GM12878 (cell line): ENCODE measurements at regions not wholly inside any gene's neighbourhood (a gene's known extent, or its start where the extent isn't known, plus 50 kb on each side); places are given as distances from the start of the nearest gene placed in this dataset.

ENCODE experiments used
- ATAC-seq: fragments of 200-7000 bp; cut with Tn5 transposase; 3 replicates; pipeline ENCODE4 v1.9.1; 2020; ENCODE audit warnings: mild to moderate bottlenecking, moderate library complexity
- BruUV-seq: library from RNA; stranded (reverse); fragments of 400-500 nt; replicated peaks from 2 replicates; lab custom pipeline; 2021; lab: Mats Ljungman, UMichigan
- CTCF ChIA-PET: fragments of 300-600 bp; sonication (Branson Sonifier 250); formaldehyde crosslinking; extraction: SDS; loops from one replicate; lab custom pipeline; 2021; ENCODE audit warnings: inconsistent platforms; lab: Yijun Ruan, JAX
- POLR2A ChIA-PET: fragments of 350-600 bp; formaldehyde crosslinking; extraction: SDS; loops from one replicate; lab custom pipeline; 2021; ENCODE audit warnings: inconsistent platforms; lab: Charles Lee
- RAD21 ChIA-PET: fragments of 300-600 bp; sonication (Branson Sonifier 250); formaldehyde crosslinking; loops from one replicate; lab custom pipeline; 2023; ENCODE audit warnings: antibody characterized with exemption; ENCODE audit not compliant: unreplicated experiment; lab: Charles Lee
- SMC1A ChIA-PET: fragments of 300-600 bp; sonication (Branson Sonifier 250); formaldehyde crosslinking; loops from one replicate; lab custom pipeline; 2023; ENCODE audit not compliant: unreplicated experiment, uncharacterized antibody; lab: Charles Lee
- DNase-seq: peaks from one replicate; pipeline ENCODE4 v3.0.0-alpha.2; 2011; ENCODE audit warnings: low read depth, low spot score
- FAIRE-seq: peaks from 3 replicates; lab custom pipeline; 2011; peaks lifted over from hg19 to GRCh38; lab: Jason Lieb, UNC
- H2AFZ ChIP-seq: 2 replicates; pipeline ENCODE4 v1.6.0; 2011; ENCODE audit warnings: low read depth, low read length, control low read depth; ENCODE audit not compliant: control insufficient read depth
- H3K27ac ChIP-seq: 2 replicates; pipeline ENCODE4 v1.5.1; 2011; ENCODE audit warnings: control low read depth; ENCODE audit not compliant: control insufficient read depth, insufficient read depth
- H3K27me3 ChIP-seq, 2 experiments: replicated peaks in 1 of 2; 2 replicates each; pipeline versions ENCODE4 v1.6.0 to v1.6.1; 2011; ENCODE audit warnings: low read length in 1 of 2; ENCODE audit not compliant: control insufficient read depth in 2 of 2, insufficient read depth in 2 of 2
- H3K36me3 ChIP-seq, 2 experiments: 2 replicates each; pipeline ENCODE4 v1.5.1; 2011; ENCODE audit warnings: low read length in 1 of 2; ENCODE audit not compliant: control insufficient read depth in 2 of 2, insufficient read depth in 2 of 2
- H3K4me1 ChIP-seq: 2 replicates; pipeline ENCODE4 v1.6.1; 2011; ENCODE audit warnings: mild to moderate bottlenecking, low read length, moderate library complexity, mixed read lengths; ENCODE audit not compliant: control insufficient read depth, insufficient read depth
- H3K4me2 ChIP-seq: 2 replicates; pipeline ENCODE4 v1.6.0; 2011; ENCODE audit warnings: control low read depth; ENCODE audit not compliant: control insufficient read depth, insufficient read depth
- H3K4me3 ChIP-seq: fragments of 200-600 bp; sonication (generic); 2 replicates; pipeline ENCODE4 v1.5.1; 2016
- H3K79me2 ChIP-seq: 2 replicates; pipeline ENCODE4 v1.6.0; 2011; ENCODE audit warnings: low read length; ENCODE audit not compliant: control insufficient read depth, insufficient read depth
- H3K9ac ChIP-seq: 2 replicates; pipeline ENCODE4 v1.8.0; 2011; ENCODE audit warnings: low read length, control low read depth, mixed read lengths; ENCODE audit not compliant: control insufficient read depth, insufficient read depth
- H3K9me3 ChIP-seq: replicated peaks from 3 replicates; pipeline ENCODE4 v1.5.1; 2011; ENCODE audit warnings: mild to moderate bottlenecking, low read length; ENCODE audit not compliant: control insufficient read depth, insufficient read depth
- H4K20me1 ChIP-seq: 2 replicates; pipeline ENCODE4 v1.6.0; 2011; ENCODE audit not compliant: control insufficient read depth, insufficient read depth
- E2F8 ChIP-seq: fragments of 450-650 bp; IDR thresholded peaks from 2 replicates; pipeline ENCODE4 v1.6.1; 2018; ENCODE audit warnings: mild to moderate bottlenecking, low read depth, moderate library complexity; ENCODE audit not compliant: partially characterized antibody
- EGR1 ChIP-seq, 2 experiments: IDR thresholded peaks; 1 replicate in 1 of 2; 2 replicates in 1 of 2; pipeline ENCODE4 v1.6.1; 2011 to 2012; ENCODE audit warnings: low read depth in 2 of 2, low read length in 2 of 2, borderline replicate concordance in 1 of 2, mild to moderate bottlenecking in 1 of 2, moderate library complexity in 1 of 2
- GATAD2B ChIP-seq: fragments of 450-650 bp; conservative IDR thresholded peaks from 2 replicates; pipeline ENCODE4 v1.6.1; 2017; ENCODE audit warnings: low read depth, mild to moderate bottlenecking, moderate library complexity
- HDAC6 ChIP-seq: fragments of 200-600 bp; sonication (generic); IDR thresholded peaks from one replicate; pipeline ENCODE4 v1.8.0; 2017; ENCODE audit warnings: antibody characterized with exemption; ENCODE audit not compliant: unreplicated experiment
- MEF2A ChIP-seq: IDR thresholded peaks from 2 replicates; pipeline ENCODE4 v1.6.1; 2011; ENCODE audit warnings: low read depth, mild to moderate bottlenecking, low read length, moderate library complexity; ENCODE audit not compliant: insufficient read depth
- MYC ChIP-seq: IDR thresholded peaks from 2 replicates; pipeline ENCODE4 v1.6.1; 2011; ENCODE audit warnings: mild to moderate bottlenecking, low read length, moderate library complexity, inconsistent platforms; ENCODE audit not compliant: insufficient read depth, insufficient replicate concordance, insufficient read length, severe bottlenecking
- NR2F1 ChIP-seq: fragments of 450-650 bp; conservative IDR thresholded peaks from 2 replicates; pipeline ENCODE4 v1.6.1; 2017; ENCODE audit warnings: mild to moderate bottlenecking
- PML ChIP-seq: IDR thresholded peaks from 2 replicates; pipeline ENCODE4 v1.6.1; 2012; ENCODE audit warnings: low read length, inconsistent platforms
- POLR2AphosphoS5 ChIP-seq: IDR thresholded peaks from 2 replicates; pipeline ENCODE4 v1.6.1; 2011; ENCODE audit warnings: mild to moderate bottlenecking, low read length, inconsistent platforms
- SMAD1 ChIP-seq: fragments of 450-650 bp; IDR thresholded peaks from 2 replicates; pipeline ENCODE4 v1.6.1; 2018; ENCODE audit warnings: mild to moderate bottlenecking, low read depth; ENCODE audit not compliant: partially characterized antibody
- SREBF1 ChIP-seq: IDR thresholded peaks from 2 replicates; pipeline ENCODE4 v1.6.1; 2012; ENCODE audit warnings: mild to moderate bottlenecking, low read length
- TCF7 ChIP-seq: IDR thresholded peaks from 2 replicates; pipeline ENCODE4 v1.6.1; 2014; ENCODE audit warnings: antibody characterized with exemption, borderline replicate concordance
- ZBTB4 ChIP-seq: fragments of 450-650 bp; formaldehyde crosslinking; IDR thresholded peaks from 2 replicates; pipeline ENCODE4 v1.4.0; 2022; ENCODE audit warnings: mild to moderate bottlenecking, moderate library complexity
- WGBS: methylation state at CpG from one replicate; pipeline ENCODE4 v1.1.6; 2016; ENCODE audit warnings: low lambda C conversion rate; ENCODE audit not compliant: insufficient replicate concordance, insufficient coverage; ENCODE audit errors: missing lambda C conversion rate; 5-methylcytosine and 5-hydroxymethylcytosine counted together
- in situ Hi-C: fragments of 300-500 bp; cut with MboI; formaldehyde crosslinking; loops from 9 replicates; pipeline ENCODE4 v1.14.3; 2018; ENCODE audit warnings: mixed read lengths
- intact Hi-C: fragments of 100-400 bp; cut with micrococcal nuclease; formaldehyde crosslinking; loops from one replicate; pipeline ENCODE4 v1.14.2; 2022; ENCODE audit not compliant: unreplicated experiment

- 19% methylated on average over 8 of the region's 8 CpGs for WGBS
- DNase-seq (no peak), FAIRE-seq (no peak), ATAC-seq (no peak)
- no TSS peak for BruUV-seq
- in situ Hi-C loops (no loop called here), intact Hi-C loops (no loop called here)
- H3K4me2 ChIP-seq = no peak overlapping the region
- no peak overlapping the region for H3K27ac ChIP-seq
- no peaks in the 10 kb centered on the region for H3K36me3 ChIP-seq
- RAD21 ChIA-PET = no interaction called here
- H3K79me2 ChIP-seq = no peaks in the 10 kb centered on the region
- no peaks in the 10 kb centered on the region for H3K9me3 ChIP-seq
- H3K4me3 ChIP-seq = no peak overlapping the region
- SMC1A ChIA-PET = no interaction called here
- H3K4me1 ChIP-seq = no peaks in the 10 kb centered on the region; the same call in 1 of the 2 replicates
- CTCF ChIA-PET = interaction anchor here (1.3 to 1.5 kb wide), 2 partner anchors 14 to 15 kb away, joined by 3 to 7 read pairs; no protein-coding TSS in a partner anchor
- no peaks in the 10 kb centered on the region for H4K20me1 ChIP-seq
- H3K9ac ChIP-seq = no peak overlapping the region
- TF ChIP-seq SMAD1 (no peak), MYC (no peak), EGR1 (IDR thresholded peaks at IDR 0.05; ENCODE audit: borderline replicate concordance in 1 of 2, low read depth in 2 of 2, low read length in 2 of 2) (no peak), HDAC6 (no peak), PML (no peak), NR2F1 (no peak)
- H3K27me3 ChIP-seq = peaks cover 0 to 3% of the 10 kb centered on the region in 2 experiments; a peak in 2 of 4 replicates
- POLR2A ChIA-PET = no interaction called here
- H2AFZ ChIP-seq = no peak overlapping the region
These were observed 203.5 kb downstream of the RBFOX3 start for GRCh38 chr17:79407385-79407784.

GRCh38 chr17:79406316-79406715, 204.5 kb downstream of the RBFOX3 start:
- intact Hi-C loops (no loop called here), in situ Hi-C loops (no loop called here)
- RAD21 ChIA-PET = no interaction called here
- no peak overlapping the region for H3K27ac ChIP-seq
- DNase-seq = no peak
- WGBS = 38% methylated on average over 16 of the region's 16 CpGs
- H2AFZ ChIP-seq = no peak overlapping the region
- H3K4me3 ChIP-seq = no peak overlapping the region
- no peak overlapping the region for H3K4me2 ChIP-seq
- H3K79me2 ChIP-seq = no peaks in the 10 kb centered on the region
- no TSS peak for BruUV-seq
- H4K20me1 ChIP-seq = no peaks in the 10 kb centered on the region
- H3K36me3 ChIP-seq = no peaks in the 10 kb centered on the region
- SMC1A ChIA-PET = no interaction called here
- no peak for FAIRE-seq
- no peaks in the 10 kb centered on the region for H3K9me3 ChIP-seq
- no peak overlapping the region for H3K9ac ChIP-seq
- POLR2A ChIA-PET = no interaction called here
- H3K27me3 ChIP-seq = peaks cover 0 to 3% of the 10 kb centered on the region in 2 experiments; a peak in 2 of 4 replicates
- CTCF ChIA-PET = interaction anchor here (1.0 kb wide), 1 partner anchor 13 kb away, joined by 3 read pairs; no protein-coding TSS in a partner anchor
- ATAC-seq = no peak
- no peaks in the 10 kb centered on the region; the same call in 1 of the 2 replicates for H3K4me1 ChIP-seq
- no peak for TF ChIP-seq GATAD2B
- no peak for TF ChIP-seq E2F8
- TF ChIP-seq ZBTB4 (CRISPR knock-in tag) = no peak
- TF ChIP-seq MEF2A = no peak
- no peak for TF ChIP-seq SREBF1
- no peak for TF ChIP-seq TCF7
- TF ChIP-seq POLR2AphosphoS5 = no peak
